ENCODE measurements at regions not wholly inside any gene's neighbourhood (a gene's known extent, or its start where the extent isn't known, plus 50 kb on each side); places are given as distances from the start of the nearest gene placed in this dataset.

GRCh38 chr2:120826260-120826648, 90.6 kb downstream of the GLI2 start:
- no peak for TF ChIP-seq CTCF (conservative IDR thresholded peaks at IDR 0.05; ENCODE audit: low read length)
- no peak for TF ChIP-seq EZH2phosphoT487 (IDR thresholded peaks at IDR 0.05; ENCODE audit: borderline replicate concordance)
